ENCODE measurements at regions not wholly inside any gene's neighbourhood (a gene's known extent, or its start where the extent isn't known, plus 50 kb on each side); places are given as distances from the start of the nearest gene placed in this dataset.

DNA sequence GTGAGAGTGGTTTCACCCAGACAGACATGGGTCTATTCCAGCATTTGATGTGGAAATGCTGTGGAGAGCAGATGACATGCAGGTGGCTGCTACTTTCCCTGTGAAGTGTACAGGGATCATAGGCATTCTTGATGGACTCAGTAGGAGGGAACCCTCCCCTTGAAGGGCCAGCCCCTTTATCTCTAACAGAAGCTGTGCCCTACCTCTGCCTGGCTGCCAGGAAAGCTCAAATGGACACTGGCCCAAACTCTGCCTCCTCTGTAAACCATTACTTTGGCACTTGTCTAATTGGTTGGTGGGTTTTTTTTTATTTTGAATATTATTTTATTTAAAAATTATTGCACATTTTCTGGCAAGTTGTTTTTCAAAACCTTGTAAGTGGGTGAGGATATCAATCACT, 106.7 kb upstream of the GGTLC1 start:
- DNase-seq (ENCODE audit: low read depth in 1 of 2, low spot score in 1 of 2), result no peak
- H3K4me3 ChIP-seq, result no peak overlapping the region
- no peaks in the 10 kb centered on the region for H3K36me3 ChIP-seq
- TF ChIP-seq, protein P1, sequence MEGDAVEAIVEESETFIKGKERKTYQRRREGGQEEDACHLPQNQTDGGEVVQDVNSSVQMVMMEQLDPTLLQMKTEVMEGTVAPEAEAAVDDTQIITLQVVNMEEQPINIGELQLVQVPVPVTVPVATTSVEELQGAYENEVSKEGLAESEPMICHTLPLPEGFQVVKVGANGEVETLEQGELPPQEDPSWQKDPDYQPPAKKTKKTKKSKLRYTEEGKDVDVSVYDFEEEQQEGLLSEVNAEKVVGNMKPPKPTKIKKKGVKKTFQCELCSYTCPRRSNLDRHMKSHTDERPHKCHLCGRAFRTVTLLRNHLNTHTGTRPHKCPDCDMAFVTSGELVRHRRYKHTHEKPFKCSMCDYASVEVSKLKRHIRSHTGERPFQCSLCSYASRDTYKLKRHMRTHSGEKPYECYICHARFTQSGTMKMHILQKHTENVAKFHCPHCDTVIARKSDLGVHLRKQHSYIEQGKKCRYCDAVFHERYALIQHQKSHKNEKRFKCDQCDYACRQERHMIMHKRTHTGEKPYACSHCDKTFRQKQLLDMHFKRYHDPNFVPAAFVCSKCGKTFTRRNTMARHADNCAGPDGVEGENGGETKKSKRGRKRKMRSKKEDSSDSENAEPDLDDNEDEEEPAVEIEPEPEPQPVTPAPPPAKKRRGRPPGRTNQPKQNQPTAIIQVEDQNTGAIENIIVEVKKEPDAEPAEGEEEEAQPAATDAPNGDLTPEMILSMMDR (IDR thresholded peaks at IDR 0.05; ENCODE audit: low read depth, low read length), result no peak
- H3K27me3 ChIP-seq, result no peaks in the 10 kb centered on the region
- no peak overlapping the region for H3K27ac ChIP-seq
- peaks cover 10% of the 10 kb centered on the region for H3K4me1 ChIP-seq (ENCODE audit: low read depth)
- H3K9me3 ChIP-seq (ENCODE audit: low read depth), result no peaks in the 10 kb centered on the region

DNA sequence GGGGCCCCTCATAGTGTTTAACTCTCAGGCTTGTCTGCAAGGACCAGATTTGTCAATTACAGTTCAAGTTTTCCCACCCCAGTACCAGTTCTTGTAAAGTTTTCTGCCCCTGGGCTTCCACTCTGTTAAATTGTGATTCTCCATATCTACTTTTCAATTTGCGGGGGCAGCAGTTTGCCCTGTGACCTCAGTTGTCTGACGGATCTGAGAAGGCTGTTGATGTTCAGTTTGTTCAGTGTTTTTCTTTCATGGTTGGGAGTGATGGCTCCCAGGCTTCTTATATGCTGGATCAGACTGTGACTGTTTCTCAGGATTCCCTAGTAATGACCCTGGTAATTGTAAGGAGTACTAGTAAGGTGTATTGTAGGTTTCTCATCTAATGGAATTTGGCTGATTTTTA, 101.0 kb upstream of the GGTLC1 start:
- H3K27me3 ChIP-seq, result no peaks in the 10 kb centered on the region
- H3K27ac ChIP-seq, result no peak overlapping the region
- no peaks in the 10 kb centered on the region for H3K9me3 ChIP-seq (ENCODE audit: low read depth)
- H3K4me3 ChIP-seq, result no peak overlapping the region
- peaks cover 13% of the 10 kb centered on the region for H3K4me1 ChIP-seq (ENCODE audit: low read depth)
- DNase-seq (ENCODE audit: low read depth in 1 of 2, low spot score in 1 of 2), result no peak
- TF ChIP-seq, protein P1 (IDR thresholded peaks at IDR 0.05; ENCODE audit: low read depth, low read length), result no peak
- H3K36me3 ChIP-seq, result no peaks in the 10 kb centered on the region

DNA sequence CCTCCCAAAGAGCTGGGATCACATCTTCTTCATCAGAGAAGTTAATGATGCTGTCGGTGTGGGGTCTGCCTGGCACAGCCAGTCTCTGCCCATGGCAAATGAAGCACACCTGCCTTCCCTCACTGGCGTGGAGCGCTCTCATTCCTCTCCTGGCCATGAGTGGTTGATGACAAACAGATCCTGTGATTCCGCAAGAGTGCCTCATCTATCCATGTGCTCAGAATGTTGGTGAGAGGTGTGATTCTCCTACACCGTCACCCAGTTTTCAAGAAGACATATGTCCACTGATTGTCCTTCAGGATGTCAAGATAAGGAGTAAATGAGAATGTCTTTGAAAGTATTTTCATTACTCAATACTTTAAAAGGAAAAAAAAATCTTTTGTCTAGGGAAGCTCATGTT, 97.5 kb upstream of the GGTLC1 start:
- no peak for DNase-seq (ENCODE audit: low read depth in 1 of 2, low spot score in 1 of 2)
- peaks cover 13% of the 10 kb centered on the region for H3K4me1 ChIP-seq (ENCODE audit: low read depth)
- TF ChIP-seq, protein P1 (IDR thresholded peaks at IDR 0.05; ENCODE audit: low read depth, low read length), result no peak

DNA sequence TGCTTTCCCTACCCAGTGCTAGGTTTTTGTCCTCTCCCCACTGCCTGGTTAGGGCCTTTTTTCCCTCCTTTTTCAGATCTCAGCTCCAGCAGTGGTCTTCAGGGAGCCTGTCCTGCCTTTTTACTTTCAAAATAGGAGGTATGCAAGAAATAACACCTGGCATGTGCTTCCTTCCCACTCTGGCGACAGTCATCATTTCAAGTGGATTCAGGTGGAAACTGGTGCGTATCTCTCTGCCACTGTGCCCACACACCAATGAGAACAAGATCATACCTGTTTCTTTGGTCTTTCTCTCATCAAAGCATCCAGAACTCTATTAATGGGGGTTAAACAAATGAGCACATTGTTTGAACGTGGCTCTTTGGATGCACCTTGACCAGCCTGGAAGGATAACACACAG, 95.7 kb upstream of the GGTLC1 start:
- no peak overlapping the region for H3K27ac ChIP-seq
- no peak overlapping the region for H3K4me3 ChIP-seq
- no peaks in the 10 kb centered on the region for H3K36me3 ChIP-seq
- no peak for DNase-seq (ENCODE audit: low read depth in 1 of 2, low spot score in 1 of 2)
- TF ChIP-seq, protein P1 (IDR thresholded peaks at IDR 0.05; ENCODE audit: low read depth, low read length), result no peak
- peaks cover 4% of the 10 kb centered on the region for H3K27me3 ChIP-seq
- peaks cover 4% of the 10 kb centered on the region for H3K4me1 ChIP-seq (ENCODE audit: low read depth)
- no peaks in the 10 kb centered on the region for H3K9me3 ChIP-seq (ENCODE audit: low read depth)

More for the DNA sequence above, 97.5 kb upstream of the GGTLC1 start:
- Histone ChIP-seq H3K36me3 (no peaks in the 10 kb centered on the region), H3K9me3 (ENCODE audit: low read depth) (no peaks in the 10 kb centered on the region), H3K27ac (no peak overlapping the region), H3K4me3 (no peak overlapping the region), H3K27me3 (peaks cover 4% of the 10 kb centered on the region)

DNA sequence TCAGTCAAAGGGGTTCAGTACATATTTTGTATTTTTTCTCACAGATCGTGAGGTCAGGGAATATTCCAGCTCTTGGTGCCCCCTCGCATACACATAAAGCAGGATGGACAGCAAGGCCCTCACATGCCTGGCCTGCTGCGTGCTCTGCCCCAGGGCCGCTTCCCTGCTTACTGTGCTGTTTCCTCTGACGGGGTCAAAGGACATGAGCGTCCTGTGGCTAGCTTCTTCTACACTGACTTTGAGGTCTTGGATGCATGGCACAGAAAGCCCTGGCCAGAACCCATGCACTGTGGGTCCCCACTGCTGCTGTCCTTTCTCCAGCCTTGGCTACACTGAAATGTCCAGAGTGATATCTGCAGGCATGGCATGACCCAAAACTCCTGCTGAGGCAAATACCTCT, 92.5 kb upstream of the GGTLC1 start:
- no peak overlapping the region for H3K27ac ChIP-seq
- no peaks in the 10 kb centered on the region for H3K36me3 ChIP-seq
- H3K4me1 ChIP-seq (ENCODE audit: low read depth), result no peaks in the 10 kb centered on the region
- DNase-seq (ENCODE audit: low read depth in 1 of 2, low spot score in 1 of 2), result no peak
- TF ChIP-seq, protein P1 (IDR thresholded peaks at IDR 0.05; ENCODE audit: low read depth, low read length), result no peak
- H3K9me3 ChIP-seq (ENCODE audit: low read depth), result no peaks in the 10 kb centered on the region
- no peak overlapping the region for H3K4me3 ChIP-seq
- H3K27me3 ChIP-seq, result peaks cover 4% of the 10 kb centered on the region

Data from cardiac muscle cell (in vitro differentiated cells and primary cell).